Stimulated activated CD4-positive, alpha-beta T cell treated with anti-CD3 and anti-CD28 coated beads, Interleukin-4, amount 100 ng/mL, for 48 hours (primary cell): ENCODE measurements at regions not wholly inside any gene's neighbourhood (a gene's known extent, or its start where the extent isn't known, plus 50 kb on each side); places are given as distances from the start of the nearest gene placed in this dataset.

ENCODE experiments used
- DNase-seq, 2 donors: peaks; one replicate each; pipeline ENCODE4 v3.0.0-alpha.2; 2020; ENCODE audit warnings: low read depth in 2 of 2

DNA sequence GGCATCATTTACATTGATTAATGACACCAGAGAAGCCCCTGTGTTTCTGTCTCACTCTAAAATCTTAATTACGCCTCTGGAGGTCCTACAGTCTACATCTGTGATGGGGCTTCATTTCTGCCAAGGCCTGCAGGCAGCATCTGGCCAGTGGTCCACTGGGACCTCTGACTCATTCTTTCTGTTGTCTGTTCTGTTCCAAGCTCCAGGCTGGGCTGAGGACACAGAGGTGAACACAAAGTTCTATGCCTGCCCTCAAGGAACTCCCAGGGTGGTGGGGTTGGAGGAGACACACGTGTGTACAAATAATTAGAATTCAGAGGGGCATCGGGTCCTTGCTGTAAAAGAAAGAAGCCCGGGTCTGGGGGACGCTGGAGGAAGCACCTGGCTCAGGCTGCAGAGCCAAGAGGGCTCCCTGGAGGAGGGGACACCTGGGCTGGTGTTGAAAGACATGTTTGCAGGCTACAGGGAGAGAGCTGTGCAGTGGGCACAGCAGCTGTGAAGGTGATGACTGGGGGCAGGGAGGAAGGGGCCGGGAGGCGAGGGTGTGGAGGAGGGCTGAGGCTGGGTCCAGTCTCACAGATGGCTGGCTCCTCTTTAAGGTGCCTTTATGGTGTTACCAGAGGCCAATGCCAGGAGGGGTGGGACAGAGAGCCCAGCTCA, 103.3 kb upstream of the PRR23E start:
- DNase-seq, result no peak

DNA sequence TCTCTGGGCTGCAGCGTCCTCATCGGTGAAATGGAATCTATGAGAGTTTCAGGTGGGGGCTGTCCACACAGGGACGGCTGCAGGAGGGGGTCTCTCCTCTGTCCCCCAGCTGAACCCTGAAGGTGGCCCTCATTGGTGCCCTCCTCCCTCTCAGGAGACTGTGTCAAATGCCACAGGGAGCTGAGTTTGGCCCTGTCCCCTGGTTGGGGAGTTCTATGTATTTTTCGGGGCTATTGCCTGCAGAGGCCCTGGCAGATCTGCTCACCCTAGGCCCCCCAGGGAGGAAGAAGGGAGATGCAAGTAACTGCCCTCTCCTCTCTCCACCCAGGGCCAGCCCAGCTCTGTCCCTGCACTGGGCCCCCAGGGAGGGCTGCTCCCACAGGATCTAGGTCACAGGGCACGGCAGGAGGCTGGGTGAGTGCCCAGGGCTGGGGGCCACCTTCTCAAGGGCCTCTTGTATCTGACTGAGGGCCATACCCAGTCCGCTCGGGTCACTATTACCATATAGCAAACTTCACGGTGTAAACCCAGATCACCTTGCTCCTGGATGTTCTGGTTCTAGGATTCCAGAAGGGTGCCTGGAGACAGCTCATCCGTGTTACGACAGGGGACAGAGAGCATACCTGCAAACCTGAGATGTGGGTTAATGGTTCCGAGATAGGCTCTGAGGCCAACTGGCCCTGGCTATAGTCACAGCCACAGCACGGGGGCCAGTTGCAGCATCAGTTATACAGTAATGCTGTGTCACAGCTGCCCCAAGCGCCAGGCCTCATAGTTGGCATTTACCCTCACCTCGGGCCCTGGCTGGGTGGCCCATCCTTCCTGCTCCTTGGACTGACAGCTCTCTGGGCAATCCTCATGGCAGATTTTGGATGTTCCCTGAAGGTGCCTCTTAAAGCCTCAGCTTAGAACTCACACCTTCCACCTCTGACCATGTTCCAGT, 102.4 kb upstream of the PRR23E start:
- DNase-seq, result no peak

DNA sequence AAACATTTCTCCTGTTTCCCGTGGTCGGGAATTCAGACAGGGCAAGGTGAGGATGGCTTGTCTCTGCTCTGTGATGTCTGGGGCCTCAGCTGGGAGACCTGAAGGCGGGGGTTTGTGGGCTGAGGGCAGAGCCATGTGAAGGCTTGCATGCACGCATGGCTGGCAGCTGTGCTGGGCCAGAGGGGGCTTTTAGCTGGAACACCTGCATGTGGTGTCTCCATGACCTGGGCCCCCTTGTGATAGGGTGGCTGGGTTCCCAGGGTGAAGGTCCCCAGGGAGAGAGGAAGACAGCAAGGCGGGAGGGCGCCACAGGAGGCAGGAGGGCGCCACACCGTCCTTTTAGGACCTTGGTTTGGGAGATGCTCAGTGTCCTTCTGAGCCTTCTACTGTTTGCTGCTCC, 101.6 kb upstream of the PRR23E start:
- DNase-seq, result no peak

DNA sequence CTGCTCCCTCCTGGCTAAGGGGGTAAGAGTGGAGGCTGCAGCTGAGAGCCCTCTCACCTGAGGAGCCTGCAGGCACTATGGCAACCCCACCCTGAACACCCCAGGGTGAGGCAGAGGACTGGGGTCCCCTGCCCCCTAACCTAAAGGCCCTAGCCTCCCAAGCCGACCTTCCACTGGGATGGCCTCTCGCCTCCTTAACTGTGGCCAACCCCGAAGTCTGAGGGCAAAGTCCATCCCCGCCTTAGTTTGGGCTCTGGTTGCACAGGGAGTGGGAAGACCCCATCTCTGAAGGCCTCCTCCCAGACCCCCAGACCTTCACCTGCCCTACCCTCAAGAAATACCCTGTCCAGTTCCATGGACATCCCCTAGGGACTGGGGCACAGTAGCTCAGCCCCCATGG, 100.6 kb upstream of the PRR23E start:
- no peak for DNase-seq

DNA sequence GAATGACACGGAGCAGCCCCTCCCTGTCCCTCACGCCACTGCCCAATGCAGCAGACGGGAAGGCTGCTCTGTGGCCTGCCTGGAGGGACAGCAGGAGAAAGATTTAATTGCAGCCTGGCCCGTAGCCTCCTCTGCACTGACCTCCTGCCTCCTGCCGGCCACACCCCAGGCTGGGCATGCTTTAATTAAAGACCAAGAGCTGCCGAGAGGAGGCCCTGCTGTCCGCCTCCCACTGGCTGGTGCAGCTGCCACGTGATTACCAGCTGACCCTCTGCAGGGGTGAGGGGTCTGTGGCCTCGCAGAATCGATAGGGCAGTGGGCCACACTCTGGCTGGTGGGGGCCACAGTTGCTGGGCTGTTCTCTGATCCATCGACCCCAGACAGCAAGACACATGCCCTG, 100.2 kb upstream of the PRR23E start:
- DNase-seq, result no peak

DNA sequence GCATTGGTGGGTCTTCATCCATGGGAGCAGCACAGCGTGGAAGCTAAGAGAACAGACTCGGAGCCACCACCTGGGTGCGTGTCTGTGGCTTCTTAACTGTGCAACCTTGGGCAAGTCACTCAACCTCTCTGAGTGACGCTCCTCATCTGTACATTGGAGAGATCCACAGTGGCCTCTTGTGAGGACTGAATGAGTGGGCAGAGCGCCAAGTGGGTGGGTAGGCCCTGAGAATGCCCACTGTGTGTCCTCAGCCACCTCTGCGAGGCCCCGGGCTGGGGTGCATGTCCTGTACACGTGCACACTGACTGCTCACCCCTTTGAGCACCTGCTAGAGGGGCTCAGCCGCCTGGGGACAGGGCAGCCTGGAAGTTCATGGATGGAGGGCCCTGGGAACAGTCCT, 99.6 kb upstream of the PRR23E start:
- no peak for DNase-seq

DNA sequence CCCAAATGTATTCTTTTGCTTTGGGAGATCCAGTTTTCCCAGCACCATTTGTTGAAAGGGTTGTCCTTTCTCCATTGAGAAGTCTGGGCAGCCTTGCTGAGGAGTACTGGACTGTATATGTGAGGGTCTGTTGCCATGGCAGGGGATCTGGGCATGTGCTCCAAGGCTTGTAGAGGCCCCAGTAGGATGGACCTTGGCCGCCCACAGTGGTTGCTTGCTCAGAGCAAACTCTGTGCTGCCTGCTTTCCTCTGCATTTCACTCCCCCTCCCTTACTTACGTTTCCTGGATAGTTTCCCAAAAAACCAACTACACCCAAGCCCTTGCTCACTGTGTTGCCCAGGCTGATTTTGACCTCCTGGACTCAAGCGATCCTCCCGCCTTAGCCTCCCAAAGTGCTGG, 97.2 kb upstream of the PRR23E start:
- no peak for DNase-seq

DNA sequence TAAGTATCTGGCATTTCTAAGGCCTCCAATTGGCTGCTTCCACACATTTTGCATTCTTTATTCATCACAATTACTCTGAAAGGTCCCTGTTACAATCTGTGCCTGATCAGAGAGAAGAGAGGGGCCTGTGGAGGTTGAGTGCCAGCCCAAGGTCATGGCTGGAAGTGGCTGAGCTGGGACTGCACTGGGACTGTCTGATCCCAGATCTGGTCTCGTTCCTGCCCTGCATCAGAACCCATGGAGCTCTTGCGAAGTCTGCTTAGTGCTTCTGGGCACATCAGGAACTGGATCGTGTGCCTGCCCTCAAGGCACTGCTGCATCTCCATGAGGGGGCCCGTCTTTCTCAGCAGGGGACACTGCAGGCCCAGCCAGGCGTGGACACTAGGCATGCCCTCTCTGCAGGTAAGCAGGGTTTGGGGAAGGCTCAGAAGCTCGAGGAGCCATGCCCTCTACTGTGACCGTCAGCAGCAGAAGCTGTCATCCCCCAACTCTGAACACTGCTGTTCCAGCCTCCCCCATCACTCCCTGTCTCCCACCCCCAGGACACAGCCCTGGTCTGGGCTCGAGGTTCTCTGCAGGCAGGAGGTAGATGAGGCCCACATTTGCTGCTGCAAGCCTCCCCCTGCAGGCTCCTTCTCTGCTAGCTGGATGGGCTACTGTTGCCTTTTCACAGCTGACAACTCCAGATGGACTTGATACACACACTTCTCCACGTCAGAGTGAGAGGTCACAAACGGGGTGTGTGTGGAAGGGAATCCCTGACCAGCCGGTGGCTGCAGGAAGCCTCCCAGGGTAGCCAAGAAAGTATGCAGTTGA, 96.5 kb upstream of the PRR23E start:
- DNase-seq, result no peak

DNA sequence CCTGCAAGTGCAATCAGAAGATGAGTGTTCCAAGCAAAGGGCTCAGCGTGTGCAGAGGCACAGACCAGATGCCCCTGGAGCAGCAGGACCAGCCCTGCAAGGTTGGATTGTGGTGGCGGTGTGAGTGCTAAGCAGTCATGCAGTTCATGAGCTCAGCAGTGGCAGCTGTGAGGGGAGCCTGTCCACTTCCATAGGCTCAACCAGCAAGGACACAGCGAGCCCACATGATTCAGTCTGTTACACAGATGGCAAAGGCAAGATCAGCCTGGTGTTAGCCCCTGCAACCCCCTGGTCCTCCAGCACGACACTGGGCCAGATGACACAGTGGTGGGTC, 95.9 kb upstream of the PRR23E start:
- DNase-seq, result no peak

DNA sequence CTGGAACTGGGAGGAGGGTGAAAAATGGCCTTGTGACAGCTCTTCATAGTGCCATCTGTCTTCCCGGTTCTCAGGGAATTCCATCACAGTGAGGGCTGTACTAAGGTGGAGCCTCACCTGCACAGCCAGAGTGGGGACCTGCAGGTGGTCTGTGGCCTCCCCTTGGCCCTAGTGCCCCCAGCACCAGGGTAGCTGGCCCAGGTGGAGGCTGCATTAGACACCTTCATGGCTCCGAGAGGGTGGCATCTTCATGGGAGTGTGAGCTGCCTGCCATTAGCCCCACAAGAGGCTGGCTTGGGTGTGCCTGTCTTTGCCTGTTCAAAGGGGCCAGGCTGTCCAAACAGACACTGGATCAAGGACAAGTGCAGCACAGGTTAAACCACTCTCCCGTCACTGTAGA, 95.5 kb upstream of the PRR23E start:
- DNase-seq, result no peak

DNA sequence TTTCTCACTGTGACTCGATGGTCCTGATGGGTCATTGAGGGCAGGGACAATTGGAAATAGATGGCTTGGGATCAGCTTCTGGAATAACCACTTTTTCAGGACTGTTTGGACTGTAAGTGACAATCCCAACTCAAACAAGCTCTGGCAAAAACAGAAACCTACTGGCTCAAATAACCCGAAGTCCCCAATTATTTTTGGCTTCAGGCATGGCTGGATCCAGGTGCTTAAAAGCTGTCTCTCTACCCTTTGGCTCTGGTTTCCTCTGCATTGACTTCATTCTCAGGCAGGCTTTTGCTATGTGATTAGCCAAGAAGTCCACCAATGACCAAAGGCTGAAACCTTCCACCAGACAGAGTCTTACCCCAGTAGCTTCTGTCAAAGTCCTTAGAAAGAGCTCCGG, 92.9 kb upstream of the PRR23E start:
- no peak for DNase-seq

DNA sequence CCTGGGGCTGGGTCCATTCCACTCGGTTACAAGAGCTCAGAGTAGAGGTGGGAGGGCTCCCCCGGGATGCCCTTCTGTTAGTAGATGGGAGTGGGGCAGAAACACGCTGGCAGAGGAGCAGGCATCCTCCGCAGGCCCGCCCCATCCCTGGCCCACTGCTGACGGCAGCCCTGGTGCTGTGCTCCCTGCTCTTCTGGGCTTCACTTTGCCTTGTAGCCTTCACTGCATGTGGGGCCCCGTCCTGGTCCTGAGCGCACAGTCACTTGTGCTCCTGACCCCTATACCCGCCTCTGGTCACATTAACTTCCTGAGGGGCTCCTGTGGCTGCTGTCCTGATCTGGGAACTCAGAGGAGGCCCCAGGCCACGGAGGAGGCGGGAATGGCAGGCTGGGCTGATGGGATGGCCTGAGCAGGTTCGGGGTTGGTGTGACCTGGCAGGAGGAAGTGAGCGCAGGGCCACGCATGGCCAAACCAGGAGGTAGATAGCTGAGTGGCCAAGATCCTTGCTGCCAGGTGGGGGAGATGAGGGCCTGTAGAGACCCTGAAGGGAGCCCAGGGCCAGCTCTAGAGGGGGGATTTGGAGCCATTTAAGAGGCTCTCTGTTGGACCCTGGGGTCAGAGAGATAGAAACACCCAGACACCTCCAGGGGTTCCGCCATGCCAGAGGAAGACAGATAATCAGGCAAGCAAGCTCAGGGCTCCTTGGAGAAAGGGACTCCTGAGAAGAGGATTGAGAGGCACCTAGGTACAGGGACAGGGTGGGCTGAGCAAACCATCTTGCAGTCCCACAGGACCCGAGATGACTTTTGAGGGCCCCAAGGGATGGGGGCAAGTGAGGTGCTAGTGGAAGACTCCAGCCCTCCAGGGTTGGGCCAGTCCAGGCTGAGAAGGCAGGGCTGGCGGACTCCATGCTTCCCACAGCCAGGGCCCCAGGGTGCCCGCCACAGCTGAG, 92.2 kb upstream of the PRR23E start:
- no peak for DNase-seq

DNA sequence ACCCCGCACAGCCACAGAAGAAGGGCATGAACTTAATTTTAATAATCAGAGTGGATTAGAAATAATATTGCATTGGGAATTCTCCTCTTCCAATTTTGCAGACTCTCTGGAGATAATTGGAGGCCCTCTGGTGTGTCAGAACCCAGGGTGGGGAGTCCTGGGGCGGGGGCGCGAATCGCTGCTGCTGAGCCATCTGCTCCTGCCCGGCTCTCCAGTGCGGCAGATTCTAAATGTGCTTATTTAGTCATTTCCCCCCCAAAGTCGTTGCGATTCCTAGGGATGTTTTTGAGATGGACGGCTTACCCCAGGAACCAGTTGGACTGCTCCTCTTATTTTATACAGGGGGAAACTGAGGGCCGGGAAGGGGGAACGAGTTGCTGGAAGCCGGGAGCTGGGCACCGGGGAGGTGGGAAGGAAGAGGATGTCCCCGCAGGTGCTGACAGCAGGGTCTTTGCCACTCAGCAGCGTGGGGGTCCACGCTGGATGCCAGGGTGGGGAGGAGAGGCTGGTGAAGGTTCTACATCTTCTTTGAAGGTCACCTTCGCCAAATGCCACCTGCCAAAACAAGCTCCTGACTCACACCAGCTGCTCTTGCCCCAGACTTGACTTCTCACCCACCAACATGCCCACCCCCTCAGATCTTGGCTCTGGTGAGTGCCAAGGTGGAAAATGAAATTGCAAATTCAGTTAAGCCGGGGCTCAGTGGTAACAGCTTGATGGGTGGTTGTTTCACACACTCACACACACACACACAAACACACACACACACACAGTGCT, 91.3 kb upstream of the PRR23E start:
- no peak for DNase-seq

DNA sequence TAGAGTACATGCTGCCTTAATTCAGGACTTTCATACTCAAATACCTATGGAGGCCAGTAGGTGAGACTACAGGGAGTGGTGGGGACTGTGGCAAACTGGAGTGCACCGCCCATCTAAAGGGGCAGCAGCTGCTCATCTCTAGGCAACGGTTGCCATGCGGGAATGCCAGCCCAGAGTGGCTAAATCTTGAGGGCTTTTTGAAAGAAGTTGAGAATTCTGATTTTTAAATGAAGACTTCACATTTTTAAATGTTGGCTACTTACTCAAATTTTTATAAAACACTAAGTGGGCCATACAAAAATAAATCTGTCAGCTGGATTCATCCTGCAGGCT, 90.8 kb upstream of the PRR23E start:
- DNase-seq, result no peak

DNA sequence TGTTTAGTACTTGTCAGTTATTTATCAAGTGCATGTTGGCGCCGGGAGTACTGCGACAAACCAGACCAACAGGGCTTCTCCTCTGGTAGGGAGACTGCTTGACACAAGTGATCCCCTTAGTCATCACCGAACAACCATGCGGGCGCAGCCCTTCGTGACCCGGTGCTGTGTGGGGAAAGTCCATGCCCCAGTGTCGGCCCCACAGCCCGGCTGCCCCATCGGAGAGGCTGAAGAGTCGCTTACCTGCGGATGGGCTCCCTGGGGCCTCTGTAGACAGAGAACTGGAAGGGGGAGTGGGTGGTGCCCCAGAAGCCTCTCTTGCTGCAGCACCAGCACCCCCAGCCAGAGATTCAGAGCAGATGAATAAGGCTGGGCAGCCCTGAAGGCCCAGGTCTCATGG, 90.3 kb upstream of the PRR23E start:
- no peak for DNase-seq

DNA sequence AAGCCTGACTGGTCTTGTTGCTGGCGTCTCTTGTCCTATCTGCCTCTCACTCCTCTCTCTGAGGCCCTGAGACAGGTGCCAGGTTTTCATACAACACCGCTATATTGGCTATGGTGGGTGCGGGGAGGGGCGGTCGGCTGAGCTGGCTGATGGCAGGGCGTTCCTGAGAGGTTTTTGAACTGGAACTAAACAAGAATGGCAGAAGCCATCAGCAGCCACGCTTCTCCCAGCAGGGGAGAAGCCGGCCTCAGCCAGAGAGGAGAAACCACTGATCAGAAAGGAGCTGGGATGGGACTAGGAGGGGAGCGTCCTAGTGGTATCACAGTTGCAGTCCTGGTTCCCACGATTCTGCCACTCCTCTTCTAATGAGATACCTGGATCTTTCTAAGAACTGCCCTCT, 89.9 kb upstream of the PRR23E start:
- DNase-seq, result no peak

DNA sequence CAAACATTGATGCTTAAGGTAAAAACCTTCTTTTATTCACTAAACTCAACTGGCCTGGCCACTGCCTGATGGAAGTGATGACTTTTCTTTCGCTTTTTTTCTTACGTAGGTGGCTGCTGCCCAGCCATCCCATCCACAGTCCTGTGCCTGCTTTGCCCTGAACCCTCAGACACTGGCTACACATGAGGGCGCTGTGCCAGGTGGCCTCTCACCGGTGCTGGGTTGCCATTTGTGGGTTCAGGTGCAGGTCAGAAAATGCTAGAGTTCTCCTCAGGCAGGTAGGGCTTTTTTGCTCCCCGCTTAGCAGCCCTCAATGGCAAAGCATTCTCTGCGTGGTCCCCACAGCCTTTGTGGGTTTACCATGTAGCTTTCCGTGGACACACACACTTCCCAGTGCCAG, 88.3 kb upstream of the PRR23E start:
- DNase-seq, result no peak

DNA sequence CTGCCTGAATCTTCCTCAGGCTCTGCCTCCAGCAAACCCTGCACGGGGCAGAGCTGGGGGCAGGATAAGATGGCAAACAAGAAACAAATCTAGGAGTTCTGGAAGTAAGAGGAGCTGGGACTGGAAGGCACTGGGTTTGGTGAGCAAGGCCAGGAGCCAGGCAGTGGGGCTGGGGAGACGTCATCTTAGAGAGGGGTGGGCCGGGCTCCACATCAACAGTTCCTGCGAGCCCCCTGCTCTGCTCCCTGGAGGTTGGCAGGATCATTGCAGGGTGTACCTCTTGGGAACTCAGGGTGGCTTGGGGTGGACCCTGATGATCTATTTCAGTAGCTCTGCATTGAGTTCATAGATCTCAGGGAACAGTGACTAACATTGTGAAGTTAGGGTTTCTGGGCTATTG, 87.3 kb upstream of the PRR23E start:
- no peak for DNase-seq

DNA sequence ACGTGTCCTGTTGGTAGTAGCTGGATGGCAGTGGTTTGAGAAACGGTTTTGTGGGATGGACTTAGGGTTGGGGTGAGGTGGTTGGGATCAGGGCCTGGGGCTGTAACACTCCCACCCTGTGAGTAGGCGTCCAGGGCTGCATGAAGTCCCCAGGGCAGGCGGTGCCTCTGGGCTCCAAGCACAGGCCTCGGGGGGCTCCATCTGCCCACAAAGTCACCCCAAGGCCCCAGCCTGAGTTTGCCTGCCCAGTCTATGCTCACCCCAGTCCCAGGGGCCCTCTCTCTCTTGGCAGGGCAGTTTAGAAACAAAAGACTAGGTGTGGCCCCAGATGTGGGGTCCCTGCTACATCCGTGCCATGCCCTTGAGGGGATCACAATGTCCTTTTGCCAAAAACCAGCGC, 86.9 kb upstream of the PRR23E start:
- no peak for DNase-seq

DNA sequence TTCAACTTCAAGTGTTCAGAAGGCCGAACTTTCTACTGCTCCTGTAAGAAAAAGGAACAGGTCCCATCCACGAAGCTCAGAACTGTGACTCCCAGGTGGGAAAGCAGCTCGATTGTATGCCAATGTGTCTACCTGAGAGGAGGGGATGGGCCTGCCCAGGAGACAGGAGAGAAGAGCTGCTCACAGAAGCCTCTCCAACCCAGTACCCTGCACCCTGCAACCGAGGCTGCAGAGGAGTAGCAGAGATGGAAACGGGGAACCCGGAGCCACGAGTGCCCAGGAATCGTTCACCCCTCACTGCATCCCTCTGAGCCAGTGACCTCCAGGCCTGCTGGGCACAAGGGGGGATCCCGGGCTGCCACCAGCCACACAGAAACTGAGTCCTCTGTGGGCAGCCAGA, 86.5 kb upstream of the PRR23E start:
- DNase-seq, result no peak

DNA sequence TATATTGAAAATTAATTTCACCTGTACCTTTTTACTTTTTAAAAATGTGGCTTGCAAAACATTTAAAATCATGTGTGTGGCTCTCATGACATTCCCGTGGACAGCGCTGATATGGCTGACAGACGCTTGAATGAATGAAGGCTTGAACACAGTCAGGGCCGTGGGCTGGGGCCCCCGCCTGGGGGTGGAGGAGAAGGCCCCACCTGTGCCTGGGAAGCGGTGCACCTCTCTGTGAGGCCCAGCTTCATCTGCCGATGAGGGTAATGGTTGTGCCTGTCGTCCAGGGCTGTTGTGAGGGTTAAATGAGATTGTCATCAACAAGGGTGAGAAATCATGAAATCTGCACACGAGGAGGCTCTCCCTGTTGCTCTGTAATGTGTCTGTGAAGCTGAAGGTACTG, 85.9 kb upstream of the PRR23E start:
- DNase-seq, result no peak
